Lower leg skin (tissue), 4 donors: ENCODE measurements at regions not wholly inside any gene's neighbourhood (a gene's known extent, or its start where the extent isn't known, plus 50 kb on each side); places are given as distances from the start of the nearest gene placed in this dataset.

ENCODE experiments used
- DNase-seq, 2 donors: peaks; one replicate each; pipeline ENCODE4 v3.0.0-alpha.2; 2019; ENCODE audit warnings: low spot score in 2 of 2
- H3K4me3 ChIP-seq: fragments of 200-600 bp; sonication (generic); 2 replicates; pipeline ENCODE4 v1.5.1; 2017; ENCODE audit warnings: mild to moderate bottlenecking, low read depth; ENCODE audit not compliant: poor library complexity, severe bottlenecking
- POLR2A ChIP-seq, 2 donors: fragments of 450-650 bp; IDR thresholded peaks; one replicate each; pipeline ENCODE4 v1.6.1; 2016 to 2017; ENCODE audit warnings: antibody characterized with exemption in 2 of 2, mild to moderate bottlenecking in 1 of 2, moderate library complexity in 1 of 2
- WGBS, 2 donors: methylation state at CpG; one replicate each; pipeline ENCODE4 v1.1.5; 2018; 5-methylcytosine and 5-hydroxymethylcytosine counted together
- intact Hi-C: fragments of 100-400 bp; cut with DNase I; formaldehyde crosslinking; loops from one replicate; pipeline ENCODE4 v1.15.0; 2023; ENCODE audit warnings: low total_unique reads
- TF ChIP-seq, protein P1 (sequence below), 3 donors: fragments of 450-650 bp; IDR thresholded peaks; one replicate each; pipeline ENCODE4 v1.5.1; 2016; ENCODE audit warnings: antibody characterized with exemption in 3 of 3, mild to moderate bottlenecking in 3 of 3, moderate library complexity in 2 of 3

DNA sequence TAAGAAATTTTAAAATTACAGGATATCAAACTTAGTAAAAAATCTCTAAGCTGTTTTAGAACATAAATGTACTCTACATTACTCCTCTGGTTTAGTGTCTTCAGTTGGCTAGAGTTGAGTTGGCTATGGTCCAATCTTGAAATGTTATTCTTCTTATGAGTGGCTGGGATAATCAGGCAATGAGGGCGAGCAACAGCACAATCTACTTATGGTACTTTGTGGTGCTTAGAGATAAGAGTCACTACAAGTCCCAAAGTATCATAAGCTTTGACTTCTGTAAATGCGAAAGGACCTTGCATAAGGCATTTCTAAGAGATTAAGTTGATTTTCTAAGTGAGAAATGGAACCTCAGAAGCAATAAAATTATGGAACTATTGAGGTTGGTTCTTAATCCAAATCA, 361.7 kb downstream of the GPD2 start:
- H3K4me3 ChIP-seq: no peak overlapping the region
- TF ChIP-seq, protein P1, sequence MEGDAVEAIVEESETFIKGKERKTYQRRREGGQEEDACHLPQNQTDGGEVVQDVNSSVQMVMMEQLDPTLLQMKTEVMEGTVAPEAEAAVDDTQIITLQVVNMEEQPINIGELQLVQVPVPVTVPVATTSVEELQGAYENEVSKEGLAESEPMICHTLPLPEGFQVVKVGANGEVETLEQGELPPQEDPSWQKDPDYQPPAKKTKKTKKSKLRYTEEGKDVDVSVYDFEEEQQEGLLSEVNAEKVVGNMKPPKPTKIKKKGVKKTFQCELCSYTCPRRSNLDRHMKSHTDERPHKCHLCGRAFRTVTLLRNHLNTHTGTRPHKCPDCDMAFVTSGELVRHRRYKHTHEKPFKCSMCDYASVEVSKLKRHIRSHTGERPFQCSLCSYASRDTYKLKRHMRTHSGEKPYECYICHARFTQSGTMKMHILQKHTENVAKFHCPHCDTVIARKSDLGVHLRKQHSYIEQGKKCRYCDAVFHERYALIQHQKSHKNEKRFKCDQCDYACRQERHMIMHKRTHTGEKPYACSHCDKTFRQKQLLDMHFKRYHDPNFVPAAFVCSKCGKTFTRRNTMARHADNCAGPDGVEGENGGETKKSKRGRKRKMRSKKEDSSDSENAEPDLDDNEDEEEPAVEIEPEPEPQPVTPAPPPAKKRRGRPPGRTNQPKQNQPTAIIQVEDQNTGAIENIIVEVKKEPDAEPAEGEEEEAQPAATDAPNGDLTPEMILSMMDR (IDR thresholded peaks at IDR 0.05): no peak
- TF ChIP-seq POLR2A (IDR thresholded peaks at IDR 0.05): no peak
- 94% methylated on average over 2 of the region's 2 CpGs for WGBS, 2 donors
- intact Hi-C loops: no loop called here
- DNase-seq: no peak

GRCh38 chr2:156800065-156800653, 364.0 kb downstream of the GPD2 start:
- intact Hi-C loops: no loop called here
- no peak overlapping the region for H3K4me3 ChIP-seq
- no peak for DNase-seq
- TF ChIP-seq, protein P1 (IDR thresholded peaks at IDR 0.05): no peak
- no peak for TF ChIP-seq POLR2A (IDR thresholded peaks at IDR 0.05)
- WGBS, 2 donors: 64 to 72% methylated on average over 3 of the region's 3 CpGs

GRCh38 chr2:156800781-156801361, 364.7 kb downstream of the GPD2 start:
- WGBS, 2 donors: 80 to 83% methylated on average over 8 of the region's 8 CpGs
- no peak for DNase-seq
- intact Hi-C loops: no loop called here
- TF ChIP-seq, protein P1 (IDR thresholded peaks at IDR 0.05): no peak
- no peak for TF ChIP-seq POLR2A (IDR thresholded peaks at IDR 0.05)
- no peak overlapping the region for H3K4me3 ChIP-seq

DNA sequence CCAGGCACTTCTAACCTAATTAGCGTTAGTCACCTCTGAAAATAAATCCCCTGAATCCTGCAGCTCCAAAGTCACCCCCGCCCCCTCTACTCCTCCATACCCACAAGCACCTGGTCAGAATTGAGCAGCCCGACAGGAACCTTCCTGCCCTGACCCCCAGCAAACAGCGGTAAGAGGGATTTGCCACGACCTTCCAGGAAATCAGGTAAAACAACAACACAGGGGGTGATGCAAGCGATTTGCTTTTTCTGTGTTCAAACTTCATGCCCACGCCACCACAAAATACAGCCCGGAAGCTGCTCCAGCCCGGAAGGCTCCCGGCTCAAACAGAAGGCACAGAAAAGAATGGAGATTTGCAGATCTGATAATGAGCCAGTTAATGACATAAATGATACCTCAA, 367.1 kb downstream of the GPD2 start:
- WGBS, 2 donors: 20 to 27% methylated on average over 10 of the region's 10 CpGs
- DNase-seq: no peak
- intact Hi-C loops: no loop called here
- H3K4me3 ChIP-seq: no peak overlapping the region
- TF ChIP-seq, protein P1 (IDR thresholded peaks at IDR 0.05): no peak
- no peak for TF ChIP-seq POLR2A (IDR thresholded peaks at IDR 0.05)

DNA sequence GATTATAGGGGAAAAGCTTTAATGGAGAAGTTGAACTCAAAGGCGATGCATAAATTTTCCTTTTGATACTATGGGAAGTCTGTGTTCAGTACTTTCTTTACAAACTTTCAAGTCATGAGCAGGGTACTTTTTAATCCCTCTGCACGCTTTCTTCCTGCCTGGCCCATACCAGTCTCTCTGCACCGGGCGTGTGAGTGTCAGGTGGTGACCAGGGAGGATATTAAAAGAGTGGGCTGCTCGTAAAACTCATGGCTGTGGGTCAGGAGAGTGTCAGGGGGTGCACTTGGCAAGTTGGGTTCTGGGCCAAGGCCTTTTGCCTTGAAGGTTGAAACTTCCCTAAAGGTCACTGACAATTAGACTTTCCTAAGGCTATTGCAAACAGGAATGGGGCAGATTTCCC, 367.8 kb downstream of the GPD2 start:
- intact Hi-C loops: no loop called here
- no peak for TF ChIP-seq POLR2A (IDR thresholded peaks at IDR 0.05)
- TF ChIP-seq, protein P1 (IDR thresholded peaks at IDR 0.05): no peak
- no peak for DNase-seq
- H3K4me3 ChIP-seq: no peak overlapping the region
- 88 to 90% methylated on average over 5 of the region's 5 CpGs for WGBS, 2 donors

GRCh38 chr2:156810094-156810493, 373.9 kb downstream of the GPD2 start:
- TF ChIP-seq, protein P1 (IDR thresholded peaks at IDR 0.05): no peak
- no peak for TF ChIP-seq POLR2A (IDR thresholded peaks at IDR 0.05)
- H3K4me3 ChIP-seq: no peak overlapping the region
- no peak for DNase-seq
- 88 to 90% methylated on average over 2 of the region's 2 CpGs for WGBS, 2 donors
- intact Hi-C loops: no loop called here
